Umbilical cord (tissue), 1 donor: ENCODE measurements at regions not wholly inside any gene's neighbourhood (a gene's known extent, or its start where the extent isn't known, plus 50 kb on each side); places are given as distances from the start of the nearest gene placed in this dataset.
"Not testable (repeated sequence)": the region's sequence is repeated elsewhere in the genome, so short reads cannot be mapped to it uniquely, and the experiment has no call there.

ENCODE experiments used
- DNase-seq: peaks from one replicate; pipeline ENCODE4 v3.0.0-alpha.2; 2015; ENCODE audit warnings: low spot score

GRCh38 chr10:65611592-65611991 lies 1314.2 kb upstream of the LRRTM3 start:
- DNase-seq: peak; percentile 79

GRCh38 chr10:65614956-65615565 lies 1310.8 kb upstream of the LRRTM3 start:
- no peak for DNase-seq

GRCh38 chr10:65618126-65618525 lies 1307.7 kb upstream of the LRRTM3 start:
- no peak for DNase-seq

GRCh38 chr10:65620404-65621048 lies 1305.3 kb upstream of the LRRTM3 start:
- DNase-seq: no peak

GRCh38 chr10:65622608-65623007 lies 1303.2 kb upstream of the LRRTM3 start:
- no peak for DNase-seq

- no peak for DNase-seq
Measured at GRCh38 chr10:65628493-65629139, 1297.2 kb upstream of the LRRTM3 start.

- DNase-seq: no peak
Measured at GRCh38 chr10:65660006-65660405, 1265.8 kb upstream of the LRRTM3 start.

- DNase-seq: peak; percentile 2
Measured at GRCh38 chr10:65670087-65670486, 1255.7 kb upstream of the LRRTM3 start.

GRCh38 chr10:65670596-65670995 lies 1255.2 kb upstream of the LRRTM3 start:
- not testable (repeated sequence) for DNase-seq

- no peak for DNase-seq
Measured at GRCh38 chr10:65675236-65675635, 1250.6 kb upstream of the LRRTM3 start.

- no peak for DNase-seq
Measured at GRCh38 chr10:65684896-65685295, 1240.9 kb upstream of the LRRTM3 start.

- no peak for DNase-seq
Measured at GRCh38 chr10:65701168-65701776, 1224.6 kb upstream of the LRRTM3 start.

GRCh38 chr10:65708057-65708456 lies 1217.8 kb upstream of the LRRTM3 start:
- no peak for DNase-seq

GRCh38 chr10:65710306-65710705 lies 1215.5 kb upstream of the LRRTM3 start:
- DNase-seq: no peak

- DNase-seq: no peak
Measured at GRCh38 chr10:65719790-65720189, 1206.0 kb upstream of the LRRTM3 start.

GRCh38 chr10:65720901-65721300 lies 1204.9 kb upstream of the LRRTM3 start:
- no peak for DNase-seq

GRCh38 chr10:65723525-65723924 lies 1202.3 kb upstream of the LRRTM3 start:
- no peak for DNase-seq

GRCh38 chr10:65735382-65735781 lies 1190.5 kb upstream of the LRRTM3 start:
- DNase-seq: no peak

GRCh38 chr10:65742906-65743305 lies 1182.9 kb upstream of the LRRTM3 start:
- DNase-seq: no peak

- no peak for DNase-seq
Measured at GRCh38 chr10:65751218-65751617, 1174.6 kb upstream of the LRRTM3 start.

- DNase-seq: no peak
Measured at GRCh38 chr10:65751896-65752295, 1173.9 kb upstream of the LRRTM3 start.

- DNase-seq: no peak
Measured at GRCh38 chr10:65753532-65753931, 1172.3 kb upstream of the LRRTM3 start.

- DNase-seq: no peak
Measured at GRCh38 chr10:65754112-65754511, 1171.7 kb upstream of the LRRTM3 start.
